Panc1 (cell line): ENCODE measurements at regions not wholly inside any gene's neighbourhood (a gene's known extent, or its start where the extent isn't known, plus 50 kb on each side); places are given as distances from the start of the nearest gene placed in this dataset.

Experiments used
- POLR2AphosphoS5 ChIP-seq: IDR thresholded peaks from 2 replicates; pipeline ENCODE4 v1.6.1; 2012; ENCODE audit warnings: mild to moderate bottlenecking, low read depth, low read length, moderate library complexity
- REST ChIP-seq, 2 experiments: IDR thresholded peaks; 2 replicates each; pipeline ENCODE4 v1.6.1; 2011 to 2012; ENCODE audit warnings: low read depth in 2 of 2, control low read depth in 1 of 2, low read length in 1 of 2, mild to moderate bottlenecking in 1 of 2, moderate library complexity in 1 of 2; ENCODE audit not compliant: insufficient read depth in 1 of 2
- TCF7L2 ChIP-seq: IDR thresholded peaks from 2 replicates; pipeline ENCODE4 v1.6.1; 2011; ENCODE audit warnings: mild to moderate bottlenecking, low read depth, low read length, inconsistent platforms
- TF ChIP-seq, protein P1 (sequence below): fragments of 450-650 bp; IDR thresholded peaks from 2 replicates; pipeline ENCODE4 v1.5.1; 2017; ENCODE audit warnings: mild to moderate bottlenecking

DNA sequence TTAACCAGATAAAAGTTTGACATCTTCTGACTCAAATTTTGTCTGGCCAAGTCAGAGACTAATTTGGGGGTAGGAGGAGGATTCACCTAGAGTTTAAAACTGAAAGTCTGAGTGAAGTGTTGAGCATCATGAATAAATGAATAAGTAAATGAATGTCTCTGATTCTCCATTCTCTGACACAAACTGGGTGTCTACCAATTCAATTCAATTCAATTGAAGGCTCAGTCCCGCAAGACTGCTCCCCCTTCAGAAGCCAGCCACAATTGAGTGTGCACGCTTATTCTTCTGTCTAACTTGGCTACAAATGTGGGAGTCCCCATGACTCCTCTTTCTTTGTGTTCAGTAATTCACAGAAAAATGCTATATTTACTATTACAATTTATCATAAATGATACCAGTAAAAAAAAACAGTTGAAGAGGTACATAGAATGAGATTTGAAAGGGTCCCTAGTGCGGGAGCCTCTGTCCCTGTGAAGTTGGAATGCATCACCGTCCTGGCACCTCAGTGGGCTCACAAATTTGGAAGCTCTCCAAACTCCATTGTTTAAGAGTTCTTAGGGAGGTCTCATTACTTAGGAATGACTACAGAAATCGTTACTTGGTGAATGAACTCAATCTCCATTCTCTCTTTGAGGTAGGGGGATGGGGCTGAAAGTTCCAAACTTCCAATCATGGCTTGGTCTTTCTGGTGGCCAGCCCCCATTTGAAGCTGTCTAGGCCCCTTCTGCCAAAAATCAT is 243.7 kb upstream of the PHYHIPL start:
- TF ChIP-seq REST (IDR thresholded peaks at IDR 0.05; ENCODE audit: insufficient read depth in 1 of 2, low read depth in 2 of 2, low read length in 1 of 2) (no peak), POLR2AphosphoS5 (no peak), TCF7L2 (no peak)
- TF ChIP-seq, protein P1, sequence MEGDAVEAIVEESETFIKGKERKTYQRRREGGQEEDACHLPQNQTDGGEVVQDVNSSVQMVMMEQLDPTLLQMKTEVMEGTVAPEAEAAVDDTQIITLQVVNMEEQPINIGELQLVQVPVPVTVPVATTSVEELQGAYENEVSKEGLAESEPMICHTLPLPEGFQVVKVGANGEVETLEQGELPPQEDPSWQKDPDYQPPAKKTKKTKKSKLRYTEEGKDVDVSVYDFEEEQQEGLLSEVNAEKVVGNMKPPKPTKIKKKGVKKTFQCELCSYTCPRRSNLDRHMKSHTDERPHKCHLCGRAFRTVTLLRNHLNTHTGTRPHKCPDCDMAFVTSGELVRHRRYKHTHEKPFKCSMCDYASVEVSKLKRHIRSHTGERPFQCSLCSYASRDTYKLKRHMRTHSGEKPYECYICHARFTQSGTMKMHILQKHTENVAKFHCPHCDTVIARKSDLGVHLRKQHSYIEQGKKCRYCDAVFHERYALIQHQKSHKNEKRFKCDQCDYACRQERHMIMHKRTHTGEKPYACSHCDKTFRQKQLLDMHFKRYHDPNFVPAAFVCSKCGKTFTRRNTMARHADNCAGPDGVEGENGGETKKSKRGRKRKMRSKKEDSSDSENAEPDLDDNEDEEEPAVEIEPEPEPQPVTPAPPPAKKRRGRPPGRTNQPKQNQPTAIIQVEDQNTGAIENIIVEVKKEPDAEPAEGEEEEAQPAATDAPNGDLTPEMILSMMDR = no peak
